Stomach smooth muscle (tissue), 2 donors: ENCODE measurements at regions not wholly inside any gene's neighbourhood (a gene's known extent, or its start where the extent isn't known, plus 50 kb on each side); places are given as distances from the start of the nearest gene placed in this dataset.
"Not testable (repeated sequence)": the region's sequence is repeated elsewhere in the genome, so short reads cannot be mapped to it uniquely, and the experiment has no call there.

Experiments
- H3K27ac ChIP-seq: one replicate; pipeline ENCODE4 v1.7.0; 2013; ENCODE audit warnings: mild to moderate bottlenecking, low read length, inconsistent platforms
- H3K27me3 ChIP-seq, 2 donors: one replicate each; pipeline ENCODE4 v1.7.0; 2013; ENCODE audit warnings: low read length in 2 of 2; ENCODE audit not compliant: insufficient read depth in 2 of 2, control insufficient read depth in 1 of 2
- H3K36me3 ChIP-seq, 2 donors: one replicate each; pipeline ENCODE4 v1.7.0; 2013; ENCODE audit warnings: low read length in 2 of 2; ENCODE audit not compliant: control insufficient read depth in 2 of 2, insufficient read depth in 2 of 2
- H3K4me1 ChIP-seq: one replicate; pipeline ENCODE4 v1.7.0; 2013; ENCODE audit warnings: low read length; ENCODE audit not compliant: control insufficient read depth, insufficient read depth
- H3K4me3 ChIP-seq, 2 donors: one replicate each; pipeline ENCODE4 v1.7.0; 2013; ENCODE audit warnings: low read length in 2 of 2
- H3K9ac ChIP-seq, 2 donors: one replicate each; pipeline ENCODE4 v1.7.0; 2013; ENCODE audit warnings: low read length in 2 of 2, mild to moderate bottlenecking in 1 of 2
- H3K9me3 ChIP-seq, 2 donors: one replicate each; pipeline ENCODE4 v1.7.0; 2013; ENCODE audit warnings: low read length in 2 of 2; ENCODE audit not compliant: control insufficient read depth in 2 of 2
- donor health status: healthy.
- donor health status: Pancreatic carcinoma.

DNA sequence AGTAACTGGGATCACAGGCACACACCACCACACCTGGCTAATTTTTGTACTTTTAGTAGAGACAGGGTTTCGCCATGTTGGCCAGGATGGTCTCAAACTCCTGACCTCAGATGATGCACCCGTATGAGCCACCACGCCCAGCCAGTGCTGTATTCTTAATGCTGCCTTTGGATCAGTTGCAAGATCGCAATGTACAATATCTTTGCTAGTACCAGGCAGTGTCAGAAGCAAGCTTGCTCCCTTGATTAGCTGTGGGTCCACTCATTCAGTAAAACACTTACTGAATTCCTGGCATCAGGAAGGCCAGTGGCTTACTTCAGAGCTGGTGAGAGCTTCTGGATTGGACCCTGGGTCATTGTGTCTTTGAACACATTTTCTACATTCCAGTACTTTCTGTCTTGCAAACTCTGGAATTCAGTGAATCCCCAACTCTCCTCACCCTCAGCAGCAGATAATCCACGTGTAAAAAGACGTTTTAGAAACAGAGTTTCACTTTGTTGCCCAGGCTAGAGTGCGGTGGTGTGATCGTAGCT lies 1183.7 kb downstream of the AACS start:
- Histone ChIP-seq H3K27me3 (no peaks in the 10 kb centered on the region), H3K9ac (no peak overlapping the region), H3K36me3 (no peaks in the 10 kb centered on the region), H3K4me3 (no peak overlapping the region), H3K4me1 (no peaks in the 10 kb centered on the region), H3K9me3 (no peaks in the 10 kb centered on the region), H3K27ac (no peak overlapping the region)

DNA sequence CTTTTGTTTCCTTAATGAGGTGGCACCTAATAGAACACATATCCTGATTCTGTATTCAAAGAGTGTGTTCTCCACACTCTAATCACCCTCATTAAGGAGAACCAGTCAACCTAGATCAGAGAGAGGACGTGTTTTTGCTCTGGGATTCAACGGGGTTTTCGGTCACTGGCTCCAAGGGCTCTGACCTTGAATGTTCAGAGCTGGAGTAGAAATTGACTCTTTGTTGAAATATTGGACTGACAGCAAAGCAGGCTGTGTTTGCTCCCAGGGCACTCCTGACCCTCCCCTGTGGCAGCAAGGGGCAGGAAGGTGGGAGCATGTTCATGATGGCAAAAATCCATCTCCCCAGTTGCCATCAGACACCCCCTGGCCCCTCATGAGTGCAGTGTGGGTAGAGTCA lies 1193.0 kb downstream of the AACS start:
- H3K4me1 ChIP-seq = no peaks in the 10 kb centered on the region
- no peak overlapping the region for H3K4me3 ChIP-seq
- H3K27ac ChIP-seq = no peak overlapping the region
- no peaks in the 10 kb centered on the region for H3K36me3 ChIP-seq
- no peaks in the 10 kb centered on the region for H3K27me3 ChIP-seq
- H3K9me3 ChIP-seq = no peaks in the 10 kb centered on the region
- H3K9ac ChIP-seq = no peak overlapping the region

DNA sequence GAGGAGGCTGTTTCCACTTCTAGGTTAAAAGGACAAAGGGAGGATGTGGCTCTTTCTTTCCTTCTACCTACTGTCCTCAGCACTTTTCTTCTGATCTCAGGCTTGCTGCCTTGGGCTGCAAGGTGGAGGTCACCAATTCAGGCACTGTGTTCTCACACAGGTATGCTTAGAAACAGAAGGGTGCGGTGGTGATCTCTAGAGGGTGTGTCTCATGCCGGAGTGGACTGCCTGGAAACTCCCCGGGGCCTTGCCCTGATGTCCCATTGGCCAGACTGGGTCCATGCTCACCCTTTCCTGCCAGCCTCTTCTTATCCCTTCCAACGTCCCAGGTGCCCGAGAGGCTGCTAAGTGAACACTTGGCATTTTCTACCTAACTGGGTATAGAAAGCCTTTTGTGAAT lies 1197.6 kb downstream of the AACS start:
- Histone ChIP-seq H3K9ac (no peak overlapping the region), H3K9me3 (no peaks in the 10 kb centered on the region), H3K4me3 (no peak overlapping the region), H3K36me3 (no peaks in the 10 kb centered on the region), H3K27me3 (no peaks in the 10 kb centered on the region), H3K27ac (no peak overlapping the region), H3K4me1 (no peaks in the 10 kb centered on the region)

DNA sequence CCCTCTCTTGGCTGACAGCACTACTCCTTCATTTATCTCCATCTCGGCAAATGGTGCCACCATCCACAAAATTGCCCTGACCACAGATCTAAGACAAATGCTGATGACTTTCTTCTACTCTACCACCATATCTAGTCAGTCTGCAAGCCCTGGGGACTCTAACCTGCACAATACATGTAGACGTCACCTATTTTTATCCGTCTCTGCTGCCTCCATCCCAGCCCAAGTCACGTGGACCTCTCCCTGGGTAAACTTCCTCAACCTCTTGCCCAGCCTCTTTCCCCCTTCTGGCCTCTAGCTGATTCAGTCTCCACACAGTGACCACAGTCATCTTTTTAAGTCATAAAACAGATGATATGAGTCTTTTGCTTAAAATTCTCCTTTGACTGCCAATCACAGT lies 1203.0 kb downstream of the AACS start:
- H3K4me3 ChIP-seq = no peak overlapping the region
- no peaks in the 10 kb centered on the region for H3K36me3 ChIP-seq
- no peak overlapping the region for H3K27ac ChIP-seq

DNA sequence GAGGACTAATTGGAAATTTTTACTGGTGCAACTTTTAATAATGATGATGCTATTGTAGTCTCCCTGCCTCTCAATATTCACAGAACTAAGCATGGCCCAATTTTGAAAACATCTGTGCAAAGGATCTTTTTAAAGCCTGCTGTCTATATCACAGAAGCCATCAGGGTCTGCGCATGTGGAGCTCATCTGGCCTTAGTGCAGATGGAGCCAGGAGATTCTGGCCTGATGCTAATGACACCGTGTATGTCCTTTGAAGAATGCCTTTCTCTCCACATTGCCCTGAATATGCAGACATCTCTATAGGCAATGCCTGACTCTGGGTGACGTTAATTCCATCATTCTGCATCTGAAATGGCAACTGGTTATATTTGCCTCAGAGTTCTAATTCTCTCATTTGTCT lies 1205.9 kb downstream of the AACS start:
- Histone ChIP-seq H3K9me3 (no peaks in the 10 kb centered on the region), H3K9ac (no peak overlapping the region), H3K27ac (no peak overlapping the region), H3K27me3 (no peaks in the 10 kb centered on the region), H3K4me3 (no peak overlapping the region), H3K36me3 (no peaks in the 10 kb centered on the region), H3K4me1 (no peaks in the 10 kb centered on the region)

More for the DNA sequence above, 1203.0 kb downstream of the AACS start:
- H3K9ac ChIP-seq = no peak overlapping the region
- H3K4me1 ChIP-seq = no peaks in the 10 kb centered on the region
- H3K27me3 ChIP-seq = no peaks in the 10 kb centered on the region
- no peaks in the 10 kb centered on the region for H3K9me3 ChIP-seq

DNA sequence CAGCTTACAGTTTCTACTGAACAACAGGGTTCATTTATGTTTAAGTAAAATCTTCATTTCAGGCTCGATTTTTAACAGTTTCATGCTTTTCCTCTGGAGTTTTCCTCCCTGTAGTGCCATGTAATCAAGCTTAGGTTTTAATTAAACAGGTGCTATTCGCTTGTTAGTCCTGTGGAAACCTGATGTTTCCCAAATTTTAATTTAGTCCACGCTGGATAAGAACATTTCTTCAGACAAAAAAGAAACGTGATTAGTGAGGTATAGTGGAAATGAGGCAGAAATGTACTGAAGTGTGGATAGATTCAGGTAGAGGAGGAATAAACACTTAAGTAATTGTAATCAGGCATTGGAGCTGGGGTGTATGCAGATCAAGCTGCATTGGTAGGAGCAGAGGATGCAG lies 1217.5 kb downstream of the AACS start:
- H3K4me1 ChIP-seq = no peaks in the 10 kb centered on the region
- no peak overlapping the region for H3K9ac ChIP-seq
- H3K36me3 ChIP-seq = no peaks in the 10 kb centered on the region
- H3K27me3 ChIP-seq = no peaks in the 10 kb centered on the region
- H3K9me3 ChIP-seq = no peaks in the 10 kb centered on the region
- no peak overlapping the region for H3K4me3 ChIP-seq
- no peak overlapping the region for H3K27ac ChIP-seq

DNA sequence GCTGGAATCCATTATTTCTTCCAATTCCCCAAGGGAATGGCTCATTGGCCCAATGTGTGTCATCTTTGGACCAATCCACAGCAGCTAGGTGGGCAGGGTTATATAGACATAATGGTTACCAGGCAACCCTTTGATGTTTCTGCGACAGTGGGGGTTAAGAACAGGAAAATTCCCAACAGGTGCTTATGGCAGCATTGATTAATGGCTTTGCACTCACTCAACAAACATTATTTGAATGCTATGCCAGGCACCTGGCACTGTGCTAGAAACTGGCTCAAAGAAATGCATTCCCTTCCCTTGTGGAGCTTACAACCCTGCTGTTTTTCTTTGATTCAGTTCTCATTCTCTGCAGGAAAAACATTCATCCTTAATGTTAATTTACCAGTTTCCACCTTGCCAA lies 1221.0 kb downstream of the AACS start:
- Histone ChIP-seq H3K4me1 (no peaks in the 10 kb centered on the region), H3K4me3 (no peak overlapping the region), H3K9me3 (no peaks in the 10 kb centered on the region), H3K36me3 (no peaks in the 10 kb centered on the region), H3K27me3 (no peaks in the 10 kb centered on the region), H3K9ac (no peak overlapping the region), H3K27ac (no peak overlapping the region)

DNA sequence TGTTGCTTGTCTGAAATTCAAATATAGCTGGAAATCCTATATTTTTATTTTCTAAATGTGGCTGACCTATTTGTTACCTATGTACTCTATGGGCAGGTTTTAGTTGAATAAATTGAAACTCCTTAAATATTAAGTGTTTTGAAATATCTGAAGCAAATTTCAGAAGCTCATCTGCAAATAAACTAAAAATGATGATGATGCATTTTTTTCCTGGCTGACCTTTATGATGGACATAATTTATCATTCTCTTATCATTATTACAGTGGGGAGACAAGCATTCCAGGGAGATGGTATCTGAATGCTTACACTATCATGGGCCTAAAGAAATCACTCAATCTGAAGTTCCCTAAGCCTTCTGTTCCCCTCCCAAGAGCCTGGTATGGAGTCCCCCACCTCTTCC lies 1225.2 kb downstream of the AACS start:
- H3K36me3 ChIP-seq = no peaks in the 10 kb centered on the region
- H3K9me3 ChIP-seq = no peaks in the 10 kb centered on the region
- H3K4me1 ChIP-seq = no peaks in the 10 kb centered on the region
- H3K4me3 ChIP-seq = no peak overlapping the region
- H3K9ac ChIP-seq = no peak overlapping the region
- H3K27ac ChIP-seq = no peak overlapping the region
- no peaks in the 10 kb centered on the region for H3K27me3 ChIP-seq

DNA sequence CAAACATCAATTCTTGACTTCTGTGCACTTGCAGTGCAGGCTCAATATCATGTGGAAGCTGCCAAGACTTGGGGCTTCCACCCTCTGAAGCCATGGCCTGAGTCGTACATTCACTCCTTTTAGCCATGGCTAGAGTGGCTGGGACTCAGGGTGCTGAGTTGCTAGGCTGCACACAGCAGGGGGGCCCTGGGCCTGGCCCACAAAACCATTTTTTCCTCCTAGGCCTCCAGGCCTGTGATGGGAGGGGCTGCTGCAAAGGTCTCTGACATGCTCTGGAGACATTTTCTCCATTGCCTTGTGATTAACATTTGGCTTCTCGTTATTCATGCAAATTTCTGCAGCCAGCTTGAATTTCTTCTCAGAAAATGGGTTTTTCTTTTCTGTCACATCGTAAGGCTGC lies 1226.8 kb downstream of the AACS start:
- H3K27me3 ChIP-seq, H3K9me3 ChIP-seq, H3K4me3 ChIP-seq, H3K36me3 ChIP-seq, H3K27ac ChIP-seq, H3K9ac ChIP-seq, H3K4me1 ChIP-seq: not testable (repeated sequence)

DNA sequence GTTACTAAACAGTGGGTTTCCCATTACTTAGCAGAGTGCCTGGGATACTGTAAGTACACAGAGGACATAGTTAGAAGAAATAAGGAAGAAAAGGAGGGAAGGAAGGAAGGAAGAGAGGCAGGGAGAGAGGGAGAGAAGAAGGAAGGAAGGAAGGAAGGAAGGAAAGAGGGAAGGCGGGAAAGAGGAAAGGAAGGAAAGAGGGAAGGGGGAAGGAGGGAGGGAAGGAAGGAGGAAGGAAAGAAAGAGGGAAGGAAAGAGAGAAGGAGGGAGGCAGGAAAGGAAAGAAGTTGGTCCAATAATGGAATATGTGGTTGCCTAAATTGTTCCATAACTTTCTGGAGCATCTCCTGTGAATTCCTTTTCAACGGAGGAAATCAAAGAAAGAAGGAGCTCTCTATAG lies 1230.4 kb downstream of the AACS start:
- Histone ChIP-seq H3K36me3 (no peaks in the 10 kb centered on the region), H3K9ac (no peak overlapping the region), H3K9me3 (no peaks in the 10 kb centered on the region), H3K4me3 (no peak overlapping the region), H3K27me3 (no peaks in the 10 kb centered on the region), H3K4me1 (no peaks in the 10 kb centered on the region), H3K27ac (no peak overlapping the region)

DNA sequence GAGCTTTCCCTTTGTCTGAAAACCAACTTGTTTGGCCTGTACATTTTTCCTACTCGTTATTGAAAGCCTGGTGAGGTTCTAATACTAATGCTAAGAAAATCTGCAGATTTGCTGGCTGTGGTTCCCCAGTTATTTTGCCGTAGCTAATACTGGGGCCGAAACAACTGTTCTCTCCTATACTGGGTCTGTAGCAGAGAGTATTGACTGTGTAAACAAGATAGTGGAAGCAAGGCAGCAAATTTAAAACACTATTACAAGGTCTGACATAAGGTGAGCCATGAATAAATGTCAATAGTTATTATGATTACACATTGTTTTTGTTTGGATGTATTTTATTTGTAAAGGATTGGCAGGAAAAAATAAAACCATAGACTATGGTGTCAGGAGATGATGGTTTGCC lies 1244.0 kb downstream of the AACS start:
- Histone ChIP-seq H3K4me1 (no peaks in the 10 kb centered on the region), H3K27ac (no peak overlapping the region), H3K9me3 (peaks cover 0 to 2% of the 10 kb centered on the region in 2 donors), H3K36me3 (no peaks in the 10 kb centered on the region), H3K27me3 (no peaks in the 10 kb centered on the region), H3K9ac (no peak overlapping the region), H3K4me3 (no peak overlapping the region)
